Superior temporal gyrus (tissue), 1 donor: ENCODE measurements at regions not wholly inside any gene's neighbourhood (a gene's known extent, or its start where the extent isn't known, plus 50 kb on each side); places are given as distances from the start of the nearest gene placed in this dataset.

ENCODE experiments used
- DNase-seq: peaks from one replicate; pipeline ENCODE4 v3.0.0-alpha.2; 2016; ENCODE audit errors: extremely low spot score

GRCh38 chr6:30396833-30397479 lies 52.0 kb downstream of the RPP21 start:
- DNase-seq: peak; percentile 76

DNA sequence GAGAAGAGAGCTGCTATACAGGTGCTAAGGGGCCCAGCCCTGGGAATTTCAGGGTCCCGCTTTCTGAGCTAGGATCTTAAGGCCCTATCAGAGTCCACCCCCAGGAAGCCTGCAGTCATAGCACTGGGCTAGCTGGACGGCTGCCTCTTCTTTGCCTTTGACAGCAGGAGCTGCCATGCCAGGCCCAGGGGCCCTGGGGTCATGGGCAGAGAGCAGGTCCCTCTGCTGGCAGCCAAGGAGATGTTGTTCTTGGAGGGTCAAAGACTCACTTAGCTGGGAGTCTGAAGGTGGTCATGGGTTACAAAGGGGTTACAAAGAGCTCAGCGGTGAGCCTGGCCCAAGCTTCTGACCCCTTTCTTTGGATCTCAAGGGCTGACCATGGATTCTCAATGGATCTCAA lies 52.7 kb downstream of the RPP21 start:
- DNase-seq: no peak

GRCh38 chr6:30399390-30400058 lies 54.6 kb downstream of the RPP21 start:
- no peak for DNase-seq

GRCh38 chr6:30405934-30406333 lies 61.0 kb downstream of the RPP21 start:
- no peak for DNase-seq

- no peak for DNase-seq
Observed at GRCh38 chr6:30409184-30409583, 64.2 kb downstream of the RPP21 start.

GRCh38 chr6:30411515-30412207 lies 66.7 kb downstream of the RPP21 start:
- DNase-seq: peak; percentile 46

DNA sequence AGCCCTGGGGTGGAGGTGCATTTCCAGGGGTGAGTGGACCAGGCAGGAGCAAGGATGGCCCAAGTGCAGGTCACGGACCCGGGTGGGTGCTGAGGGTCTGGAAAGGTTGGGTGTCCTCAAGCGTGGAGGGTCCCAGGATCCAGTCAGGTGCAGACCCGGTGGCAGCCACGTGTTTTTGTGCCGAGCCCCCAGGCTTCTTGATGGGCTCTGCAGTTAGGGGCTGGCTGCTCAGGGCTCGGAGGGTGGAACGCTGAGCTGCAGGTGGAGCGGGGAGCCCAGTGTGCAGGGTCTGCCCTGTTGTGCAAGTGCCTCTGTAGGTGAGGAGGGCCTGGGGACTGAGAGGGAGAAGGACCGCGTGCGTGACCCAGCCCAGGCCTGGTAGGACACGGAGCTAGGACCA lies 70.9 kb upstream of the HLA-E start:
- DNase-seq: no peak

DNA sequence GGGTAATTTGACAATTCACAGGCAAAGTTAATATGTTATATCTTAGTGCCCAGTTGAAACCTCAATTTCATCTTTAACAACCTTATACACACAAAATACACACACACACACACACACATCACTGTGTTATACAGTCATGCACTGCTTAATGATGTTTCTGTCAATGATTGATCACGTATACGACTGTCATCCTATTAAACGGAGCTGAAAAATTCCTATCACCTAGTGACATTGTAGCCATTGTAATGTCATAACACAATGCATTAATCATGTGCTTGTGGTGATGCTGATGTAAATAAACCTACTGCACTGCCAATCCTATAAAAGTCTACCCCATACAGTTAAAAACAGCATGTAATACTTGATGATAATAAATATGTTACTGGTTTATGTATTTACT lies 64.8 kb upstream of the HLA-E start:
- no peak for DNase-seq
